ENCODE measurements at regions not wholly inside any gene's neighbourhood (a gene's known extent, or its start where the extent isn't known, plus 50 kb on each side); places are given as distances from the start of the nearest gene placed in this dataset.

DNA sequence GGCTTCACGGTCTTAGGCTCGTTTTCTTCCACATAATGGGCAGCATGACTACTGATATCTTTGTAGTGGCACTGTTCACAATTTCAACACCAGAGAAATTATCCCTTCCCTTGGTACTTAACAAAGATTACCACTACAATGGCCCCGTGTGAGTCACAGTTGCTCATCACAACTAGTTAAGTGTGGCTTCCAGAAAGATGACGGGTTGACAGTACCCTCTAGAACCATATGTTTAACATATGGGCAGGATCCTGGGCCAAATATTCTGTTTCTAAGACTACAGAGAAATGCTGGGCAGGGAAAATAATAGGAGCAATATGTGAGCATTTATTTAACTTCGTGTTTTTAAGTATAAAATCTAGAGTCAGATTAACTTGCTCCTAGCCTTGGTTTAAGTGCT lies 780.1 kb upstream of the LINC00305 start:
- H3K4me2 ChIP-seq (ENCODE audit: control insufficient read depth, extremely low read depth, insufficient read depth, low read depth, low read length): no peak overlapping the region
- dilution Hi-C loops (cut with MboI; ENCODE audit: extremely low pct_ligation_motif_present, low sequenced_read_pairs): no loop called here
- no peak overlapping the region for H2AFZ ChIP-seq (ENCODE audit: control insufficient read depth, low read length)
- H3K4me3 ChIP-seq (ENCODE audit: control insufficient read depth in 2 of 3, extremely low read depth in 1 of 3, insufficient read depth in 2 of 3, low read depth in 1 of 3, low read length in 3 of 3): no peak overlapping the region
- H3K9me1 ChIP-seq (ENCODE audit: control insufficient read depth, extremely low read depth, insufficient read depth, low read length): no peaks in the 10 kb centered on the region
- H3K9me3 ChIP-seq (ENCODE audit: control insufficient read depth, low read depth, low read length): no peaks in the 10 kb centered on the region
- TF ChIP-seq, protein P1, sequence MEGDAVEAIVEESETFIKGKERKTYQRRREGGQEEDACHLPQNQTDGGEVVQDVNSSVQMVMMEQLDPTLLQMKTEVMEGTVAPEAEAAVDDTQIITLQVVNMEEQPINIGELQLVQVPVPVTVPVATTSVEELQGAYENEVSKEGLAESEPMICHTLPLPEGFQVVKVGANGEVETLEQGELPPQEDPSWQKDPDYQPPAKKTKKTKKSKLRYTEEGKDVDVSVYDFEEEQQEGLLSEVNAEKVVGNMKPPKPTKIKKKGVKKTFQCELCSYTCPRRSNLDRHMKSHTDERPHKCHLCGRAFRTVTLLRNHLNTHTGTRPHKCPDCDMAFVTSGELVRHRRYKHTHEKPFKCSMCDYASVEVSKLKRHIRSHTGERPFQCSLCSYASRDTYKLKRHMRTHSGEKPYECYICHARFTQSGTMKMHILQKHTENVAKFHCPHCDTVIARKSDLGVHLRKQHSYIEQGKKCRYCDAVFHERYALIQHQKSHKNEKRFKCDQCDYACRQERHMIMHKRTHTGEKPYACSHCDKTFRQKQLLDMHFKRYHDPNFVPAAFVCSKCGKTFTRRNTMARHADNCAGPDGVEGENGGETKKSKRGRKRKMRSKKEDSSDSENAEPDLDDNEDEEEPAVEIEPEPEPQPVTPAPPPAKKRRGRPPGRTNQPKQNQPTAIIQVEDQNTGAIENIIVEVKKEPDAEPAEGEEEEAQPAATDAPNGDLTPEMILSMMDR (optimal IDR thresholded peaks at IDR 0.05 in 1 of 3, IDR thresholded peaks at IDR 0.05 in 1 of 3, conservative IDR thresholded peaks at IDR 0.05 in 1 of 3; ENCODE audit: extremely low read depth in 1 of 3, insufficient read depth in 2 of 3, low read length in 3 of 3): no peak
- no peak for TF ChIP-seq EZH2 (IDR thresholded peaks at IDR 0.05; ENCODE audit: low read length)
- H3K4me1 ChIP-seq (ENCODE audit: control insufficient read depth, extremely low read depth, insufficient read depth, low read length): no peaks in the 10 kb centered on the region
- no peaks in the 10 kb centered on the region for H3K36me3 ChIP-seq (ENCODE audit: control insufficient read depth in 2 of 2, extremely low read depth in 1 of 2, insufficient read depth in 2 of 2, low read length in 2 of 2)
- H3K27ac ChIP-seq (ENCODE audit: control insufficient read depth, insufficient read depth, low read length): no peak overlapping the region
- no peak for DNase-seq (ENCODE audit: low read depth, low spot score)
- FAIRE-seq: no peak
- no peaks in the 10 kb centered on the region for H3K27me3 ChIP-seq (ENCODE audit: control insufficient read depth, extremely low read depth, insufficient read depth, low read length)
- H3K79me2 ChIP-seq (ENCODE audit: control insufficient read depth, insufficient read depth, low read length): no peaks in the 10 kb centered on the region
- no peak overlapping the region for H3K9ac ChIP-seq (ENCODE audit: control insufficient read depth, extremely low read depth, insufficient read depth, low read length)
- no peaks in the 10 kb centered on the region for H4K20me1 ChIP-seq (ENCODE audit: control insufficient read depth, extremely low read depth, insufficient read depth, low read length)

DNA sequence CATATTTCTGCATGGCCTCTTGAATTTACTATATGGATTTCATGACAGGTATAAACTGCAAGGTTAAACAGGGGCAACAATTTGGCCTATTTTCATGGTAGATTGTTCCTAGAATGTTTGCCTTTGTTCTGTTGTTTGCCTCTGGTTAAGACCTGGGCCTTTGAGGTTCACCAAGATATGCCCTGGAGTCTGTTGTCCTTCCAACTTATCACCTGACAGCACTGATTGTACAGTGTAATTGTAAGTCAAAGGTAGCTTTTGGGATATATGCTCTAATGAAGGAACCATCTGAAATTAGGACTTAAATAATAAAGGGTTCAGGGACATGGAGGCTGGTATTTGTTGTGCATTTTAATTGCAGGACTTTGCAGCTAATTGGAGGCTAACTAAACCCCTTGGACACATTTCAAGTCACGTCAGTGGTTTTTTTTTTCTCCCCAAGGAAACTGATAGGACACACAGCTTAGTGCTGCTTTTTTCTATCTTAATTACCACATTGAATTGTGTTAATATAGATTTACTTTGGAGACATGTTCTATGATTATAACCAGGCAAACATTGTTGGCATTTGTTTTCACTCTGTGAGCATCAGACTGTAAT lies 771.2 kb upstream of the LINC00305 start:
- H3K9ac ChIP-seq (ENCODE audit: control insufficient read depth, extremely low read depth, insufficient read depth, low read length): no peak overlapping the region
- H3K27me3 ChIP-seq (ENCODE audit: control insufficient read depth, extremely low read depth, insufficient read depth, low read length): no peaks in the 10 kb centered on the region
- no peaks in the 10 kb centered on the region for H3K9me1 ChIP-seq (ENCODE audit: control insufficient read depth, extremely low read depth, insufficient read depth, low read length)
- DNase-seq (ENCODE audit: low read depth, low spot score) (no peak), FAIRE-seq (no peak)
- TF ChIP-seq, protein P1 (optimal IDR thresholded peaks at IDR 0.05 in 1 of 3, IDR thresholded peaks at IDR 0.05 in 1 of 3, conservative IDR thresholded peaks at IDR 0.05 in 1 of 3; ENCODE audit: extremely low read depth in 1 of 3, insufficient read depth in 2 of 3, low read length in 3 of 3): no peak
- no peaks in the 10 kb centered on the region for H4K20me1 ChIP-seq (ENCODE audit: control insufficient read depth, extremely low read depth, insufficient read depth, low read length)
- H3K4me3 ChIP-seq (ENCODE audit: control insufficient read depth in 2 of 3, extremely low read depth in 1 of 3, insufficient read depth in 2 of 3, low read depth in 1 of 3, low read length in 3 of 3): no peak overlapping the region
- H3K79me2 ChIP-seq (ENCODE audit: control insufficient read depth, insufficient read depth, low read length): no peaks in the 10 kb centered on the region
- H3K36me3 ChIP-seq (ENCODE audit: control insufficient read depth in 2 of 2, extremely low read depth in 1 of 2, insufficient read depth in 2 of 2, low read length in 2 of 2): no peaks in the 10 kb centered on the region
- no peaks in the 10 kb centered on the region for H3K4me1 ChIP-seq (ENCODE audit: control insufficient read depth, extremely low read depth, insufficient read depth, low read length)
- H3K4me2 ChIP-seq (ENCODE audit: control insufficient read depth, extremely low read depth, insufficient read depth, low read depth, low read length): no peak overlapping the region
- H3K9me3 ChIP-seq (ENCODE audit: control insufficient read depth, low read depth, low read length): no peaks in the 10 kb centered on the region
- H3K27ac ChIP-seq (ENCODE audit: control insufficient read depth, insufficient read depth, low read length): no peak overlapping the region
- H2AFZ ChIP-seq (ENCODE audit: control insufficient read depth, low read length): no peak overlapping the region
- dilution Hi-C loops (cut with MboI; ENCODE audit: extremely low pct_ligation_motif_present, low sequenced_read_pairs): no loop called here

All from keratinocyte (primary cell).